ENCODE measurements at regions not wholly inside any gene's neighbourhood (a gene's known extent, or its start where the extent isn't known, plus 50 kb on each side); places are given as distances from the start of the nearest gene placed in this dataset.

GRCh38 chr2:150410809-150411208 is 76.7 kb downstream of the RND3 start:
- Histone ChIP-seq H3K9me3 (ENCODE audit: insufficient read depth, low read depth, low read length) (no peaks in the 10 kb centered on the region), H3K4ac (ENCODE audit: low read depth, low read length) (no peak overlapping the region)
- no CpG with 5 or more reads among the region's 3 CpGs for WGBS (ENCODE audit: extremely low coverage, insufficient coverage, insufficient read length)

DNA sequence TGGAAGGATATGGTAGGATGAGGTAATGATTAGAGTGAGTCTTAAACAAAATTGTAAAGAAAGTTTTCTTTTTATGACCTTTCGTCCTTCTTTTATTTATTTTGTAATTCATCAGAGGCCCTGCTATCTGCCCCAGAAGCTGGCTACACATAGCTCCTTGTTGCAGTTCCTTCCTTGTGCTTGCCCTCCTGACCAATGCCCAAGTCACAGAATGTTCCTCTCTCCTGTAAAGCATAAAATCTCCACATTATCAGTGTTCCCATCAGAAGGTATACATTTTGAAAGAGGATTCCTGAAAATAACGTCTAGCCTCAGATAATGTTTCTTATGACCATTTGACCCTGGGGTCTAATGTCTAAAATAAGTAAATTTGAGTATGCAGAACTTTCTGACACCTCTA is 78.3 kb downstream of the RND3 start:
- Histone ChIP-seq H2BK5ac (ENCODE audit: low read depth, low read length, poor library complexity) (no peak overlapping the region), H3K4ac (ENCODE audit: low read depth, low read length) (no peak overlapping the region), H3K9ac (ENCODE audit: low read length) (no peak overlapping the region), H2AFZ (ENCODE audit: insufficient read depth, low read length, poor library complexity) (no peak overlapping the region), H4K12ac (ENCODE audit: low read depth, low read length) (no peak overlapping the region), H2AK5ac (ENCODE audit: low read length) (no peak overlapping the region), H3K4me1 (ENCODE audit: control insufficient read depth in 1 of 2, insufficient read depth in 2 of 2, low read length in 2 of 2) (peaks cover 2 to 7% of the 10 kb centered on the region in 2 experiments), H3K27me3 (ENCODE audit: insufficient read depth, low read length) (no peaks in the 10 kb centered on the region), H3K79me1 (ENCODE audit: low read length) (peaks cover 3% of the 10 kb centered on the region), H3K4me2 (ENCODE audit: low read length) (no peak overlapping the region), H3K23ac (ENCODE audit: low read length) (no peak overlapping the region), H3K27ac (ENCODE audit: low read depth, low read length) (no peak overlapping the region), H2BK12ac (ENCODE audit: low read length) (no peak overlapping the region), H3K4me3 (ENCODE audit: low read depth, low read length) (no peak overlapping the region), H4K91ac (ENCODE audit: low read depth, low read length) (no peak overlapping the region), H3K9me3 (ENCODE audit: insufficient read depth, low read depth, low read length) (no peaks in the 10 kb centered on the region), H3K18ac (ENCODE audit: low read length) (no peak overlapping the region), H3K79me2 (ENCODE audit: control insufficient read depth, insufficient read depth, low read length, poor library complexity) (no peaks in the 10 kb centered on the region), H4K8ac (ENCODE audit: low read depth, low read length) (no peak overlapping the region), H2BK120ac (ENCODE audit: insufficient read depth, low read length, poor library complexity) (no peak overlapping the region), H3K36me3 (ENCODE audit: control insufficient read depth in 1 of 2, insufficient read depth in 2 of 2, low read length in 2 of 2) (no peaks in the 10 kb centered on the region), H3K14ac (ENCODE audit: low read length) (no peak overlapping the region)
- WGBS (ENCODE audit: extremely low coverage, insufficient coverage, insufficient read length): no CpG with 5 or more reads among the region's 2 CpGs
- DNase-seq: no peak

More at GRCh38 chr2:150410809-150411208, 76.7 kb downstream of the RND3 start:
- no peak overlapping the region for H2BK5ac ChIP-seq (ENCODE audit: low read depth, low read length, poor library complexity)
- H2BK12ac ChIP-seq (ENCODE audit: low read length): no peak overlapping the region
- H3K79me2 ChIP-seq (ENCODE audit: control insufficient read depth, insufficient read depth, low read length, poor library complexity): no peaks in the 10 kb centered on the region
- no peak overlapping the region for H3K27ac ChIP-seq (ENCODE audit: low read depth, low read length)
- H3K14ac ChIP-seq (ENCODE audit: low read length): no peak overlapping the region
- no peaks in the 10 kb centered on the region for H3K27me3 ChIP-seq (ENCODE audit: insufficient read depth, low read length)
- H3K9ac ChIP-seq (ENCODE audit: low read length): no peak overlapping the region
- no peak overlapping the region for H4K91ac ChIP-seq (ENCODE audit: low read depth, low read length)
- peaks cover 3% of the 10 kb centered on the region for H3K79me1 ChIP-seq (ENCODE audit: low read length)
- H3K4me3 ChIP-seq (ENCODE audit: low read depth, low read length): no peak overlapping the region
- no peak for DNase-seq
- H3K18ac ChIP-seq (ENCODE audit: low read length): no peak overlapping the region
- no peak overlapping the region for H2AFZ ChIP-seq (ENCODE audit: insufficient read depth, low read length, poor library complexity)
- H2AK5ac ChIP-seq (ENCODE audit: low read length): no peak overlapping the region
- no peak overlapping the region for H3K23ac ChIP-seq (ENCODE audit: low read length)
- no peak overlapping the region for H2BK120ac ChIP-seq (ENCODE audit: insufficient read depth, low read length, poor library complexity)
- H4K12ac ChIP-seq (ENCODE audit: low read depth, low read length): no peak overlapping the region
- H3K4me2 ChIP-seq (ENCODE audit: low read length): no peak overlapping the region
- peaks cover 2 to 7% of the 10 kb centered on the region in 2 experiments for H3K4me1 ChIP-seq (ENCODE audit: control insufficient read depth in 1 of 2, insufficient read depth in 2 of 2, low read length in 2 of 2)
- no peak overlapping the region for H4K8ac ChIP-seq (ENCODE audit: low read depth, low read length)
- no peaks in the 10 kb centered on the region for H3K36me3 ChIP-seq (ENCODE audit: control insufficient read depth in 1 of 2, insufficient read depth in 2 of 2, low read length in 2 of 2)

GRCh38 chr2:150404147-150404546 is 83.3 kb downstream of the RND3 start:
- H2AFZ ChIP-seq (ENCODE audit: insufficient read depth, low read length, poor library complexity): no peak overlapping the region
- H3K4ac ChIP-seq (ENCODE audit: low read depth, low read length): no peak overlapping the region
- H4K12ac ChIP-seq (ENCODE audit: low read depth, low read length): no peak overlapping the region
- WGBS (ENCODE audit: extremely low coverage, insufficient coverage, insufficient read length): no CpG with 5 or more reads among the region's 3 CpGs
- H3K79me2 ChIP-seq (ENCODE audit: control insufficient read depth, insufficient read depth, low read length, poor library complexity): no peaks in the 10 kb centered on the region
- H4K8ac ChIP-seq (ENCODE audit: low read depth, low read length): no peak overlapping the region
- H3K14ac ChIP-seq (ENCODE audit: low read length): no peak overlapping the region
- no peak overlapping the region for H2BK5ac ChIP-seq (ENCODE audit: low read depth, low read length, poor library complexity)
- H3K4me2 ChIP-seq (ENCODE audit: low read length): no peak overlapping the region
- H3K27ac ChIP-seq (ENCODE audit: low read depth, low read length): no peak overlapping the region
- no peaks in the 10 kb centered on the region for H3K79me1 ChIP-seq (ENCODE audit: low read length)
- no peak overlapping the region for H3K18ac ChIP-seq (ENCODE audit: low read length)
- H3K4me3 ChIP-seq (ENCODE audit: low read depth, low read length): no peak overlapping the region
- no peaks in the 10 kb centered on the region for H3K4me1 ChIP-seq (ENCODE audit: control insufficient read depth in 1 of 2, insufficient read depth in 2 of 2, low read length in 2 of 2)
- no peaks in the 10 kb centered on the region for H3K27me3 ChIP-seq (ENCODE audit: insufficient read depth, low read length)
- no peak overlapping the region for H2BK120ac ChIP-seq (ENCODE audit: insufficient read depth, low read length, poor library complexity)
- no peak overlapping the region for H3K23ac ChIP-seq (ENCODE audit: low read length)
- no peak overlapping the region for H2AK5ac ChIP-seq (ENCODE audit: low read length)
- H3K36me3 ChIP-seq (ENCODE audit: control insufficient read depth in 1 of 2, insufficient read depth in 2 of 2, low read length in 2 of 2): no peaks in the 10 kb centered on the region
- no peaks in the 10 kb centered on the region for H3K9me3 ChIP-seq (ENCODE audit: insufficient read depth, low read depth, low read length)
- no peak for DNase-seq
- H4K91ac ChIP-seq (ENCODE audit: low read depth, low read length): no peak overlapping the region
- no peak overlapping the region for H2BK12ac ChIP-seq (ENCODE audit: low read length)
- H3K9ac ChIP-seq (ENCODE audit: low read length): no peak overlapping the region

GRCh38 chr2:150403457-150403856 is 84.0 kb downstream of the RND3 start:
- no CpG with 5 or more reads among the region's 2 CpGs for WGBS (ENCODE audit: extremely low coverage, insufficient coverage, insufficient read length)
- Histone ChIP-seq H3K4me3 (ENCODE audit: low read depth, low read length) (no peak overlapping the region), H3K18ac (ENCODE audit: low read length) (no peak overlapping the region), H3K4me2 (ENCODE audit: low read length) (no peak overlapping the region), H3K79me1 (ENCODE audit: low read length) (no peaks in the 10 kb centered on the region), H2AFZ (ENCODE audit: insufficient read depth, low read length, poor library complexity) (no peak overlapping the region), H3K27ac (ENCODE audit: low read depth, low read length) (no peak overlapping the region), H4K8ac (ENCODE audit: low read depth, low read length) (no peak overlapping the region), H3K79me2 (ENCODE audit: control insufficient read depth, insufficient read depth, low read length, poor library complexity) (no peaks in the 10 kb centered on the region), H2BK120ac (ENCODE audit: insufficient read depth, low read length, poor library complexity) (no peak overlapping the region), H3K27me3 (ENCODE audit: insufficient read depth, low read length) (no peaks in the 10 kb centered on the region), H3K14ac (ENCODE audit: low read length) (no peak overlapping the region), H3K4me1 (ENCODE audit: control insufficient read depth in 1 of 2, insufficient read depth in 2 of 2, low read length in 2 of 2) (no peaks in the 10 kb centered on the region), H4K12ac (ENCODE audit: low read depth, low read length) (no peak overlapping the region), H3K23ac (ENCODE audit: low read length) (no peak overlapping the region), H3K4ac (ENCODE audit: low read depth, low read length) (no peak overlapping the region), H2BK12ac (ENCODE audit: low read length) (no peak overlapping the region), H3K36me3 (ENCODE audit: control insufficient read depth in 1 of 2, insufficient read depth in 2 of 2, low read length in 2 of 2) (no peaks in the 10 kb centered on the region), H3K9me3 (ENCODE audit: insufficient read depth, low read depth, low read length) (no peaks in the 10 kb centered on the region), H2AK5ac (ENCODE audit: low read length) (no peak overlapping the region), H3K9ac (ENCODE audit: low read length) (no peak overlapping the region), H4K91ac (ENCODE audit: low read depth, low read length) (no peak overlapping the region), H2BK5ac (ENCODE audit: low read depth, low read length, poor library complexity) (no peak overlapping the region)
- DNase-seq: no peak
